ENCODE measurements at regions not wholly inside any gene's neighbourhood (a gene's known extent, or its start where the extent isn't known, plus 50 kb on each side); places are given as distances from the start of the nearest gene placed in this dataset.
"Not testable (repeated sequence)": the region's sequence is repeated elsewhere in the genome, so short reads cannot be mapped to it uniquely, and the experiment has no call there.

GRCh38 chr11:128151338-128151737, 436.0 kb downstream of the ETS1 start:
- no peak for DNase-seq

- no peak for DNase-seq
These were observed 439.1 kb downstream of the ETS1 start for GRCh38 chr11:128148208-128148607.

- DNase-seq, result peak; percentile 27
These were observed 440.3 kb downstream of the ETS1 start for GRCh38 chr11:128146926-128147605.

GRCh38 chr11:128140293-128140692, 447.1 kb downstream of the ETS1 start:
- DNase-seq, result not testable (repeated sequence)

GRCh38 chr11:128135451-128135850, 451.9 kb downstream of the ETS1 start:
- DNase-seq, result no peak

DNA sequence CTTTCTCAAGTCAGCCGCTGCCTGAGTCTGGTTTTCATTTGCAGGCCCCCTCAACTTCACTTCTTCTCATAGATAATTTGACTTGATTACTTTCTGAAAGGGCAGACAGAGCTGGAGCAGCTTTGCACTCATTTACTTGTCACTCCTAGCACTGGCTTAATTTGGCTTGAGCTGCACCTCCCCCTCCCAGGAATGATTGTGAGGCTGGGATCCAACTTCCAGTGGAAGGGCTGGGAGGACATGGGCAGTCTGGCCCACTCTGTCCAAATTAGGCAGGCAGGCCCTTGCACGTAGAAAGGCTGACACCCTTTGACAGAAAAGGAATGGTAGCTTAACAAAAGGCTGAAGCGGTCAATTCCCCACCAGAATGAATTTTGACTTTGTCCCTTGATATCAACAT, 453.9 kb downstream of the ETS1 start:
- no peak for DNase-seq

- DNase-seq, result no peak
These were observed 457.3 kb downstream of the ETS1 start for GRCh38 chr11:128130052-128130451.

DNA sequence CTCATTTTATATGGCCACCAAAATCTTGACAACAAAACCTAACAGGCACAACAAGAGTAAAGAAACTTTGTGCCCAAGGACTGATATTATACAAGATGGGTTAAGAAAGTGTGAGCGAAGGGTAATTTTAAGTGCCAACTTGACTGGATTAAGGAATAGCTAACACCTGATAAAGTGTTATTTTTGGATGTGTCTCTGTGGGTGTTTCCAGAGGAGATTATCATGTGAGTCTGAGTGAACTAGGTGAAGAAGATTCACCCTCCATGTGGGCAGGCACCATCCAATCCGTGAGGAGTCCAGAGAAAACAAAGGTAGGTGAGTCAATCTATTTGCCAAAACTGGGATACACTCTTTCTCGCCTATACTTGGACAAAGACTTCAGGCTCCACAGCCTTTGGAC, 461.6 kb downstream of the ETS1 start:
- no peak for DNase-seq

GRCh38 chr11:128116885-128117284, 470.5 kb downstream of the ETS1 start:
- DNase-seq, result peak; percentile 31

GRCh38 chr11:128116447-128116846, 470.9 kb downstream of the ETS1 start:
- no peak for DNase-seq

DNA sequence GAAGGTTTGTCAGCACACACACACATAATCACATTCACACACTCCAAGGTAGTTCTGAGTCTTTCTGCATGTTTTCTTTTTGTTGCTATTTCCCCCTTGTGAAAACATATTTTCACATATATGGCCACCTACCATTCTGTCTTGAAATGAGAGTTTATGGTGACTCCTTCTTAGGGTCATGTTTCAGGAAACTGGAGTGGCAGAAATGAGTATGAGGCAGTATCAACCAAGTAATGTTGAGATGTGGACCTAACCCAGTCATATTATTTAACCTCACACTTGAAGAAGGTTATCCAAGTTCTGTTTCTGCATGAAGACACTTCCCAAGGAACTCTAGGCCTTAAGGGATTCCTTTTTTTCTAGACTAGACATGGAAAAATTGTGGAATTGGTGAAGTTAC, 481.4 kb downstream of the ETS1 start:
- no peak for DNase-seq

DNA sequence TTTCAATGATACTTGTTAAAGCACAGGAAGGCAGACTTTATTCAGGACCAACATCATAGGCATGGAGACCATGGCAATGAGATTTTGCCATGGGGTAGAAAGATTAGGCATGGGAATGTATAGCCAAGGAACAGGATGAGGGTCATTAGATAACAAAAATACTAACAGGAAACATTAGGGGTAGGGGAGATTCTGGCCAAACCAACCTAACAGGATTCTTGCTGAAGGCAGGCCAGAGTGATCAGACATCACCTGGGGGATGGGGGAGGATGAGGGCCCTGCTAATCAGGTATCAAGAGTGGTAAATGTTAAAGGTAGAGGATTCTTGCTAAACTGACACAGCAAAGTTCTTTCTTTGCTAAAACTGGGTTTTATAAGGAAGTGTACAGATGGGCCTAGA, 481.8 kb downstream of the ETS1 start:
- DNase-seq, result no peak

- DNase-seq, result no peak
These were observed 484.0 kb downstream of the ETS1 start for GRCh38 chr11:128103278-128103873.

- no peak for DNase-seq
These were observed 488.6 kb downstream of the ETS1 start for GRCh38 chr11:128098781-128099180.

DNA sequence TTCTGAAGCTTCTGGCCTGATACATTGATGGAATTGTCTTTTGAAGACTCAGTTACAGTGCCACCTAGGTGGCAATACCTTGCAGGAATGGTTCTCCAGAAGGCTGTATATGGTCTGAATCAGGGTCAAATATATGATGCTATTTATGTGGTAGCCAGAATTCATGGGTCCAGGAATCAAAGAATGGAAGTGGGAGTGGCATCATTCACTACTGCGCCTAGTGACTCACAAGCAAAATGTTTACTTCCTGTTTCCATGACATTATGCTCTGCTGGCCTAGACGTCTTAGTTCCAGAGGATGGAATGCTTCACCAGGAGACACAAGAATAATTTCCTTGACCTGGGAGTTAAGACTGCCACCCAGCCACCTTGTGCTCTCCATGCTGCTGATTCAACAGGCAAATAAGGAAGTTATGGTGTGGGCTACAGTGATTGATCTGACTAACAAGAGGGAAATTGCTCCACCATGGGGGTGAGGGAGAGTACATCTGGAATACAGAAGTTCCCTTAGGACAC, 491.8 kb downstream of the ETS1 start:
- DNase-seq, result no peak

DNA sequence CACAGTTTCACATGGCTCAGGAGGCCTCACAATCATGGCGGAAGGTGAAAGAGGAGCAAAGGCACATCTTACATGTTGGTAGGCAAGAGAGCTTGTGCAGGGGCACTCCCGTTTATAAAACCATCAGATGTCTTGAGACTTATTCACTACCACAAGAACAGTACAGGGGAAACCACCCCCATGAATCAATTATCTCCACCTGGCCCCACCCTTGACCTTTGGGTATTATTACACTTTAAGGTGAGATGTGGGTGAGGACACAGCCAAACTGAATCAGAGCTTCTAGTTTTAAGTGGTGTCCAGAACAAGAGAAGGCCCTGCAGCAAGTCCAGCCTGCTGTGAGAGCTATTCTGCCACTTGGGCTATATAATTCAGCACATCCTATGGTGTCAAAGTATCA, 493.7 kb downstream of the ETS1 start:
- no peak for DNase-seq

GRCh38 chr11:128089962-128090361, 497.4 kb downstream of the ETS1 start:
- no peak for DNase-seq

DNA sequence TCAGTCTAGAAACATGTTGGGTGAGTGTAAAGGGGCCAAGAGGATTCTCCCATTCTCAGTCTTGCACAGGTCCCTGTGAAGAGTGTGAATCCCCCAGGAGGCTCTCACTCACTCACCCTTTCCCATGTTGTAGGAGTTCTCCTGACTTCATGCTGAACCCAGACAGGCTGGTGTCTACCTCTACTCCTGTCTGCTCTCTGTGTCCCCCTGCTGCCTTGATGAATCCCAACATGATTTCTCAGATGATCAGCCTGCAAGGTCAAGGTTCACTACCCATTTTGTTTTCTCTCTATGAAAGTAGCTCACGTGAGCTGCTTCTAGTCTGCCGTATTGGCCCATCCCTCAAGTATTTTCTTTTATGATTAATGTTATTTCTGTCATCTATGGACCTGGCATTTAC, 500.6 kb downstream of the ETS1 start:
- DNase-seq, result no peak

DNA sequence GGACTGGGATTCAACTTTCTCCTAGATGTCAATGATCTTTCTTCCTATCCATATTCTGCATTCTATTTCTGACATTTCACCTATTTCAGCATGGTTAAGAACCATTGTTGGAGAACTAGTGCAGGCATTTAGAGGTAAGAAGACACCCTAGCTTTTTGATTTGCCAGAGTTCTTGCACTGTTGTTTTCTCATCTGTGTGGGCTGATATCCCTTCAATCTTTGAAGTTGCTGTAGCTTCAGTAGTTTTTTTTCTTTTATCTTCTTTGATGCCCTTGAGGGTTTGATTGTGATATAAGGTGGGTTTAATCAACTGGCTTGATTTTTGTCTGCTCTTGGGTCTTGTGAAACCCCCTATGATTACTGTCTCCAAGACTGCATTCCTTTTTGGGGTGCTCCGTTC, 502.1 kb downstream of the ETS1 start:
- no peak for DNase-seq

DNA sequence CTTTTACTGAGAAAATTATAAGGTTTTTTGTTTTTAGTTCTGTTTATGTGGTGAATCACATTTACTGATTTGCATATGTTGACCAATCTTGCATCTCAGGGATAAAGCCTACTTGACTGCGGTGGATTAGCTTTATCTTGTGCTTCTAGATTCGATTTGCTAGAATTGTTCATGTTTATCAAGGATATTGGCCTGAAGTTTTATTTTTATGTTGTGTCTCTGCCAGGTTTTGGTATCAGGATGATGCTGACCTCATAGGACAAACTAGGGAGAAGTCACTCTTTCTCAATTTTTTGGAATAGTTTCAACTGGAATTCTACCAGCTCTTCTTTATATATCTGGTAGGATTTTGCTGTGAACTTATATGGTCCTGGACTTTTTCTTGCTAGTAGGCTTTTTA, 504.8 kb downstream of the ETS1 start:
- no peak for DNase-seq

GRCh38 chr11:128069665-128070064, 517.7 kb downstream of the ETS1 start:
- no peak for DNase-seq

GRCh38 chr11:128067780-128068179, 519.6 kb downstream of the ETS1 start:
- DNase-seq, result no peak

DNA sequence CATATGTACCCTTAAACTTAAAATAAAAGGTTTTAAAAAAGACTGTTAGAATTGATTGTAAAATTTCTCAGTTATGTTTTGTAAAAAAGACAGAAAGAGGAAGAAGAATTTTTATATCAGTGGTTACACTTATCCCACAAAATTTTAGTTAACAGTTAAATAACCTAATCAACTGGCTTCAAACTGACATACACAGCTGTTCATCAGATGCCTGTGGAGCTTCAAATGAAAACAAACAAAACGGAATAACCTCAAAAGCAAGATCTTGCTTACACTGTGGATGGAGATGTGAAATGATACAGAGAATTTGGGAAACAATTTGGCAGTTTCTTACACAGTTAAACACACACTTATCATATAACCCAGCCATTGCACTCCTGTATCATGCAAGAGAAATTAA, 521.0 kb downstream of the ETS1 start:
- no peak for DNase-seq

DNA sequence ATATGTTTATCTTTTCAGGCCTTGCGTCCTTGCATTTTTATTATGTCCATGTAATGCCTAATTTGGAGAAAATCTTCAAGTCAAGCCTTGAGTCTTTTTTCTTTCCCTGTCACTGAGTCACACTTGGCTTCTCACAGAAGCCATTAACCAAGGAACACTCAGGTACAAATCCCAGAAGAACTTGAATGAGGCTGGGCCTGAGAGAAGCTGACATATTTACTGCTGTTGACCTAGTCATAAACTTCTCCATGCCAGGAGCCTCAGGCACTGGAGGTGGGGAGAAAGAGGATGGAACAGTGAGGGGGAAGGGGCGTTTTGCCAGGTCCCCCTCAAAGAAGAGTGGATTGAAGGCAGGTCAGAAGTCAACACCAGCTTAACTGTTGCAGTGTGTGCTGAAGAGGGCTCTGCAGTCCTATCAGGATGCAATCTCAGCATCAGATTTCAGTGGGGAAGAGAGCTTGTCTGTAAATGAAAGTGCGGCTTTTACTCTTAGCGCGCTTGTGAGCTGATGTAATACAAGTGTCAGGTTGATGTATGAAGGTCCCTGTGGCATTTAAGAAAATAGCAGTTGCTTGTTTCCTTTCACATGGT, 526.0 kb downstream of the ETS1 start:
- DNase-seq, result no peak
